IMR-90 (cell line): ENCODE measurements at regions not wholly inside any gene's neighbourhood (a gene's known extent, or its start where the extent isn't known, plus 50 kb on each side); places are given as distances from the start of the nearest gene placed in this dataset.

ENCODE experiments used
- ATAC-seq: fragments of 200-7000 bp; cut with Tn5 transposase; 2 replicates; pipeline ENCODE4 v1.9.1; 2020; ENCODE audit warnings: low read depth, mild to moderate bottlenecking, moderate library complexity
- BruUV-seq: library from RNA; stranded (reverse); fragments of 400-500 nt; replicated peaks from 2 replicates; lab custom pipeline; 2021; lab: Mats Ljungman, UMichigan
- CTCF ChIA-PET: fragments of 300-600 bp; formaldehyde crosslinking; extraction: SDS; loops from one replicate; lab custom pipeline; 2021; ENCODE audit warnings: antibody characterized with exemption; lab: Yijun Ruan, JAX
- POLR2A ChIA-PET: fragments of 300-600 bp; sonication (Branson Sonifier 250); formaldehyde crosslinking; loops from one replicate; lab custom pipeline; 2022; ENCODE audit warnings: antibody characterized with exemption; ENCODE audit not compliant: unreplicated experiment; lab: Charles Lee
- DNase-seq: peaks from one replicate; pipeline ENCODE4 v3.0.0; 2013
- H2AFZ ChIP-seq: replicated peaks from 2 replicates; pipeline ENCODE3; 2013; ENCODE audit warnings: low read length, mild to moderate bottlenecking; ENCODE audit not compliant: poor library complexity
- H2AK5ac ChIP-seq: 2 replicates; pipeline ENCODE4 v1.6.1; 2013; ENCODE audit warnings: low read depth, low read length, inconsistent platforms
- H2AK9ac ChIP-seq: replicated peaks from 2 replicates; pipeline ENCODE3; 2013; ENCODE audit warnings: mild to moderate bottlenecking, low read depth, low read length, moderate library complexity; ENCODE audit not compliant: poor library complexity
- H2BK120ac ChIP-seq: 2 replicates; pipeline ENCODE4 v1.6.1; 2013; ENCODE audit warnings: low read depth, low read length, inconsistent platforms
- H2BK15ac ChIP-seq: 3 replicates; pipeline ENCODE4 v1.6.1; 2013; ENCODE audit warnings: low read depth, low read length, inconsistent platforms
- H2BK20ac ChIP-seq: 2 replicates; pipeline ENCODE4 v1.6.1; 2013; ENCODE audit warnings: low read depth, mild to moderate bottlenecking, inconsistent platforms, low read length, moderate library complexity
- H2BK5ac ChIP-seq: 2 replicates; pipeline ENCODE4 v1.6.1; 2013; ENCODE audit warnings: mild to moderate bottlenecking, low read depth, low read length, inconsistent platforms; ENCODE audit not compliant: poor library complexity, severe bottlenecking
- H3K14ac ChIP-seq: replicated peaks from 2 replicates; pipeline ENCODE4 v1.6.1; 2013; ENCODE audit warnings: low read depth, low read length, inconsistent platforms
- H3K18ac ChIP-seq: 2 replicates; pipeline ENCODE4 v1.6.1; 2013; ENCODE audit warnings: low read depth, low read length, control low read depth
- H3K23ac ChIP-seq: 2 replicates; pipeline ENCODE4 v1.6.1; 2013; ENCODE audit warnings: low read depth, low read length, inconsistent platforms
- H3K27ac ChIP-seq: 2 replicates; pipeline ENCODE4 v1.5.1; 2013; ENCODE audit warnings: mild to moderate bottlenecking, control low read depth, low read length; ENCODE audit not compliant: insufficient read depth
- H3K27me3 ChIP-seq: 2 replicates; pipeline ENCODE4 v1.6.1; 2013; ENCODE audit warnings: low read length; ENCODE audit not compliant: control insufficient read depth, insufficient read depth
- H3K36me3 ChIP-seq: 2 replicates; pipeline ENCODE4 v1.6.1; 2013; ENCODE audit warnings: low read length, mixed read lengths; ENCODE audit not compliant: control insufficient read depth, insufficient read depth
- H3K4ac ChIP-seq: 2 replicates; pipeline ENCODE4 v1.6.1; 2013; ENCODE audit warnings: low read depth, low read length, inconsistent platforms
- H3K4me1 ChIP-seq: 2 replicates; pipeline ENCODE4 v1.6.1; 2013; ENCODE audit warnings: low read length, mixed read lengths; ENCODE audit not compliant: control insufficient read depth, insufficient read depth
- H3K4me2 ChIP-seq: 2 replicates; pipeline ENCODE4 v1.6.1; 2013; ENCODE audit warnings: low read depth, mild to moderate bottlenecking, control low read depth, low read length, moderate library complexity
- H3K4me3 ChIP-seq: 2 replicates; pipeline ENCODE4 v1.5.1; 2013; ENCODE audit warnings: low read depth, mild to moderate bottlenecking, control low read depth, low read length, moderate library complexity; ENCODE audit not compliant: insufficient read depth
- H3K56ac ChIP-seq: 2 replicates; pipeline ENCODE4 v1.6.1; 2013; ENCODE audit warnings: low read length, inconsistent platforms; ENCODE audit not compliant: insufficient read depth; ENCODE audit errors: extremely low read depth
- H3K79me1 ChIP-seq, 2 experiments: 2 replicates each; pipeline ENCODE4 v1.6.1; 2013; ENCODE audit warnings: low read length in 2 of 2, inconsistent platforms in 1 of 2, low read depth in 1 of 2
- H3K9ac ChIP-seq: 2 replicates; pipeline ENCODE4 v1.6.1; 2013; ENCODE audit warnings: low read depth, low read length, control low read depth
- H3K9me1 ChIP-seq: 2 replicates; pipeline ENCODE4 v1.6.1; 2013; ENCODE audit warnings: low read length, inconsistent platforms; ENCODE audit not compliant: insufficient read depth
- H3K9me3 ChIP-seq: 2 replicates; pipeline ENCODE4 v1.6.1; 2013; ENCODE audit warnings: low read length; ENCODE audit not compliant: control insufficient read depth, insufficient read depth
- H4K20me1 ChIP-seq: 2 replicates; pipeline ENCODE4 v1.6.1; 2013; ENCODE audit warnings: low read length, inconsistent platforms; ENCODE audit not compliant: insufficient read depth
- H4K5ac ChIP-seq: 2 replicates; pipeline ENCODE4 v1.6.1; 2013; ENCODE audit warnings: mild to moderate bottlenecking, low read depth, low read length, control low read depth
- H4K8ac ChIP-seq, 2 experiments: 2 replicates each; pipeline ENCODE4 v1.6.1; 2013; ENCODE audit warnings: low read depth in 2 of 2, low read length in 2 of 2, control low read depth in 1 of 2, inconsistent platforms in 1 of 2
- H4K91ac ChIP-seq: 2 replicates; pipeline ENCODE4 v1.6.1; 2013; ENCODE audit warnings: low read depth, low read length, inconsistent platforms; ENCODE audit not compliant: insufficient read depth
- FOS ChIP-seq: fragments of 150-350 bp; IDR thresholded peaks from 2 replicates; pipeline ENCODE4 v1.6.1; 2016; ENCODE audit warnings: low read depth, low read length
- USF2 ChIP-seq: fragments of 150-350 bp; IDR thresholded peaks from 2 replicates; pipeline ENCODE4 v1.6.1; 2017; ENCODE audit warnings: mild to moderate bottlenecking, antibody characterized with exemption, low read length, low read depth
- WGBS, 2 experiments: methylation state at CpG; one replicate each; pipeline versions ENCODE4 v1.1.5 to v1.1.7; 2013; ENCODE audit warnings: missing lambda C conversion rate in 2 of 2; ENCODE audit not compliant: insufficient read length in 1 of 2; ENCODE audit errors: extremely low coverage in 2 of 2; 5-methylcytosine and 5-hydroxymethylcytosine counted together
- dilution Hi-C: fragments of 300-500 bp; cut with HindIII; formaldehyde crosslinking; loops from one replicate; pipeline ENCODE4 v1.14.3; 2018; ENCODE audit warnings: low sequenced_read_pairs; ENCODE audit not compliant: unreplicated experiment
- in situ Hi-C: fragments of 300-500 bp; cut with MboI; formaldehyde crosslinking; loops from 3 replicates; pipeline ENCODE4 v1.14.3; 2019; ENCODE audit warnings: low sequenced_read_pairs, inconsistent platforms, mixed read lengths
- intact Hi-C: fragments of 100-400 bp; cut with micrococcal nuclease; formaldehyde crosslinking; loops from 2 replicates; pipeline ENCODE4 v1.10.0; 2022

- peaks cover 2% of the 10 kb centered on the region; the same call in 1 of the 2 replicates for H3K9me3 ChIP-seq
- H3K27me3 ChIP-seq: peaks cover 5% of the 10 kb centered on the region
- POLR2A ChIA-PET: no interaction called here
- H3K36me3 ChIP-seq: no peaks in the 10 kb centered on the region
- ATAC-seq: no peak
- intact Hi-C loops (no loop called here), dilution Hi-C loops (no loop called here), in situ Hi-C loops (no loop called here)
- no peak overlapping the region for H3K23ac ChIP-seq
- H2AK9ac ChIP-seq: no peak overlapping the region
- peaks cover 4% of the 10 kb centered on the region; the same call in 1 of the 2 replicates for H3K9me1 ChIP-seq
- H2BK5ac ChIP-seq: no peak overlapping the region
- H3K79me1 ChIP-seq: no peaks in the 10 kb centered on the region
- H3K4me1 ChIP-seq: peaks cover 3% of the 10 kb centered on the region; the same call in 1 of the 2 replicates
- 0 out of 2 replicates have a peak, but pooled peaks cover 5% of the 10 kb centered on the region for H4K20me1 ChIP-seq
- no peak overlapping the region for H3K4me2 ChIP-seq
- H3K4me3 ChIP-seq: no peak overlapping the region
- H3K4ac ChIP-seq: no peak overlapping the region
- no peak overlapping the region for H2BK15ac ChIP-seq
- no peak for TF ChIP-seq FOS
- no peak for TF ChIP-seq USF2
- H3K9ac ChIP-seq: no peak overlapping the region
- no peak overlapping the region for H4K5ac ChIP-seq
- no peak overlapping the region for H4K8ac ChIP-seq
- WGBS, 2 experiments: no CpG with 5 or more reads among the region's 2 CpGs
- no peak overlapping the region for H2BK120ac ChIP-seq
- DNase-seq: no peak
- H2AK5ac ChIP-seq: no peak overlapping the region
- no peak overlapping the region for H2BK20ac ChIP-seq
- H3K56ac ChIP-seq: no peak overlapping the region
- CTCF ChIA-PET: no interaction called here
- H2AFZ ChIP-seq: no peak overlapping the region
- BruUV-seq: no TSS peak
- no peak overlapping the region for H3K18ac ChIP-seq
- no peak overlapping the region for H3K27ac ChIP-seq
- no peak overlapping the region for H3K14ac ChIP-seq
- no peak overlapping the region for H4K91ac ChIP-seq
Observed at GRCh38 chr2:234206738-234207137, 156.2 kb downstream of the SPP2 start.
